22Rv1 (cell line): ENCODE measurements at regions not wholly inside any gene's neighbourhood (a gene's known extent, or its start where the extent isn't known, plus 50 kb on each side); places are given as distances from the start of the nearest gene placed in this dataset.
"Not testable (repeated sequence)": the region's sequence is repeated elsewhere in the genome, so short reads cannot be mapped to it uniquely, and the experiment has no call there.

Experiments
- ZFX ChIP-seq: fragments of 450-650 bp; IDR thresholded peaks from 2 replicates; pipeline ENCODE4 v1.6.1; 2017; ENCODE audit warnings: antibody characterized with exemption, borderline replicate concordance
- TF ChIP-seq, protein P1 (sequence below): fragments of 450-650 bp; IDR thresholded peaks from 2 replicates; pipeline ENCODE4 v1.5.1; 2017; ENCODE audit warnings: mild to moderate bottlenecking

DNA sequence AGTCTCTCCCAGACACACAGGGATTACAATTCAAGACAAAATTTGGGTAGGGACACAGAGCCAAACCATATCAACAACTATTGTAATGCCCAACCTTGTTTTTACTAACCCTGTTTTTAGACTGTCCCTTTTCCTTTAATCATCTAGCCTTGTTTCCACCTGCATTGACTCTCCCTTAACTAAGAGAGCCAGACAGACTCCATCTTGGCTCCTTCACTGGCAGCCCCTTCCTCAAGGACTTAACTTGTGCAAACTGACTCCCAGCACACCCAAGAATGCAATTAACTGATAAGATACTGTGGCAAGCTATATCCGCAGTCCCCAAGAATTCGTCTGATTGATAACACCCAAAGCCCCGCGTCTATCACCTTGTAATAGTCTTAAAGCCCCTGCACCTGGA lies 151.8 kb upstream of the DGKB start:
- TF ChIP-seq, protein P1, sequence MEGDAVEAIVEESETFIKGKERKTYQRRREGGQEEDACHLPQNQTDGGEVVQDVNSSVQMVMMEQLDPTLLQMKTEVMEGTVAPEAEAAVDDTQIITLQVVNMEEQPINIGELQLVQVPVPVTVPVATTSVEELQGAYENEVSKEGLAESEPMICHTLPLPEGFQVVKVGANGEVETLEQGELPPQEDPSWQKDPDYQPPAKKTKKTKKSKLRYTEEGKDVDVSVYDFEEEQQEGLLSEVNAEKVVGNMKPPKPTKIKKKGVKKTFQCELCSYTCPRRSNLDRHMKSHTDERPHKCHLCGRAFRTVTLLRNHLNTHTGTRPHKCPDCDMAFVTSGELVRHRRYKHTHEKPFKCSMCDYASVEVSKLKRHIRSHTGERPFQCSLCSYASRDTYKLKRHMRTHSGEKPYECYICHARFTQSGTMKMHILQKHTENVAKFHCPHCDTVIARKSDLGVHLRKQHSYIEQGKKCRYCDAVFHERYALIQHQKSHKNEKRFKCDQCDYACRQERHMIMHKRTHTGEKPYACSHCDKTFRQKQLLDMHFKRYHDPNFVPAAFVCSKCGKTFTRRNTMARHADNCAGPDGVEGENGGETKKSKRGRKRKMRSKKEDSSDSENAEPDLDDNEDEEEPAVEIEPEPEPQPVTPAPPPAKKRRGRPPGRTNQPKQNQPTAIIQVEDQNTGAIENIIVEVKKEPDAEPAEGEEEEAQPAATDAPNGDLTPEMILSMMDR, result not testable (repeated sequence)
- TF ChIP-seq ZFX, result not testable (repeated sequence)
